Fibroblast of peridontal ligament (primary cell): ENCODE measurements at regions not wholly inside any gene's neighbourhood (a gene's known extent, or its start where the extent isn't known, plus 50 kb on each side); places are given as distances from the start of the nearest gene placed in this dataset.
A peak's percentile ranks its signal among the peaks of the same experiment; 100 is the strongest.

Experiments used
- DNase-seq: peaks from one replicate; pipeline ENCODE4 v3.0.0-alpha.2; 2010; ENCODE audit errors: extremely low read depth

DNA sequence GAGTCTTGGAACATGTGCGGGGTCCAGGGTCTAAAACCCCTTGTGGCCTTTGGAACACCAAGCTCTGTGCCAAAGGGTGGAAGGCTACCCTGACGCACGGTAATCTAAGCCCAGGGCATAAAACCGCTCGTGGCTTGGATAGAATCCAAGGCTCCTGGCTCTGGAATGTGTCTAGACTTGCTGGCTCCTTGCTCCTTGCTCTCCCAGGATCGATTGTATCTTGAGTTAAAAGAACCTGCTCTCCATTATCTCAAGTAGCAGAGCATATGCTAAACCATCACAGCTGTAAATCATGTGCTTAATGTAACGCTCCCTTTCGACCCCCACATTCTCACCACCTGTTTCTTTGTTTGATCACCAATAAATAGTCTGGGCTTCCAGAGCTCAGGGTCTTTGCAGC is 50.3 kb downstream of the TLCD4 start:
- DNase-seq, result peak; percentile 35

GRCh38 chr1:95168028-95168427 is 50.9 kb downstream of the TLCD4 start:
- no peak for DNase-seq

DNA sequence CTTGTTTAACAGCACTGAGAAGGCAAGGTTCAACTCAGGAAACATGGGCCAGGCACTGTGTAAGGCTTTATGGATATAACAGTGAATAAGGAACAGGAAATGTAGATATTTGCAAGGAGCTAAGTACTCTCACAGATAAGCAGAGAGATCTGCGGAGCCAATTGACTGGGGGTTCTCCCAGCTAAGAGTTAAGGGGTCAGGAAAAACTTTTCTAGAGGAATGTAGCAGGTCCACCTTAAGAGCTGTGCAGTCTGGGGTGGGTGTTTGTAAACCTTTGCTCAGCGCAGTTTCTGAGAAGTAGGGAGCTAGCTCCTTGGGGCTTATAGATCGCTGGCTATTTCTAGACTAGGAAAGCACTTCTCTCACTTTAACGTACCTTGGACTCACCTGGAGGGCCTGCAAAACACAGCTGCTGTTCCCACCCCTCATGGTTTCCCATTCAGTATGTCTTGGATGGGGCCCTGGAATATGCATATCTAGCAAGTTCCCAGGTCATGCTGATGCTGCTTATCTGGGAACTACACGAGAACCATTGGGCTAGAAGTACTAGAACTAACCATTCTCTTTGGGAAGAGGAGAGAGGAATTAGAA is 51.7 kb downstream of the TLCD4 start:
- DNase-seq, result no peak

- DNase-seq, result no peak
Measured at GRCh38 chr1:95169548-95169947, 52.4 kb downstream of the TLCD4 start.

DNA sequence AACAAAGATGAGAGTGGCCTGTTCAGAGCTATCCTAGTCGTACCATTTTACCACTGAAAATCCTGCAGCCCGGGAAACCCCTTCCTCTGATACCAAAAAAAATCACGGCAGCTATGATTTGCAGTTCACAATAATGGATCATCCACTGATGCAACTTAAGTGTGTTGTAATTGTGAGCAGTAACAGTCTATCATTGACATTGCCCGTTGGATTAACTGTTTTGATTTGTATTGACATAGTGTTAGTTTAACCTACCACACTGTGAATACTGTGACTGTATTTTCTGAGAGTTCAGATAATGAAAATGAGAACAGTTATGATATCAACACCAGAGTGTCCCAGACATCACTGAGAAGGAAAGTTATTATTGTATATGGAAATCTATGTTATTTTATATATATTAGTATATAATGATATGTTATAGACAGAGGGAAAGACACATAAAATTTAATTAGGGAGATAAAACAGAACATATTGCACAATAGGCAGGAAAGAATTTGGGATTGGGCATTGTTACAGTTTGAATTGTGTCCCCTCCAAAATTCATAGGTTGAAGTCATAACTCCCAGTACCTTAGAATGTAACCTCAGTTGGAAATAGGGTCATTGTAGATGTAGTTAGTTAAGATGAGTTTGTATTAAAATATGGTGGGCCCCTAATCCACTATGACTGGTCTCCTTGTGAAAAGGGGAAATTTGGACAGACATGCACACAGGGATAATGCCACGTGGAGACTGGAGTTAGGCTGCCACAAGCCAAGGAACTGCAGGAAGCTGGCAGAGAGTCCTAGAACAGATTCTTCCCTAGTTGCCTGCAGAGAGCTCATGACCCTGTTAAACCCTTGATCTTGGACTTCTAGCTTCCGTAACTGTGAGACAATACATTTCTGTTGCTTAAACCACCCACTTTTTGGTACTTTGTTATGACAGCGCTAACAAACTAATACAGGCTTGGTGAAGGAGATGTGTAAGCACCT is 54.4 kb downstream of the TLCD4 start:
- DNase-seq, result no peak

DNA sequence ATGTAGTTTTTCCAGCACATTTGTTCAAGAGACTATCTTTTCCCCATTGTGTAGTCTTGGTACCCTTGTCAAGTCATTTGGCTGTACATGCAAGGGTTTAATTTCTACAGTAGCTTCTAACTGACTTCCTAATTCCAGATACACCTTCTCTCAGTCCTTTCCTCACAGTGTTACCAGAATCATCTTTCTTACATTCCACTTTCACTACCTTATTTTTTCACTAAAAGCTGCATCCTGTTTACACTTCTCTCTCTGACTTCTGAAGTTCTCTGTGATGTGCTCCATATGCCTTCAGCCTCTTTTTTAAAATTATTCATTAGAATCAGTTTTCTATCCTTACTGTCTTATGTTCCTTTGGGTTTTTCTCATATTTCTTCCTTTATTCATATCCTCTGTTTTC is 57.1 kb upstream of the RWDD3 start:
- no peak for DNase-seq

GRCh38 chr1:95179205-95179986 is 54.6 kb upstream of the RWDD3 start:
- peak; percentile 20 for DNase-seq

DNA sequence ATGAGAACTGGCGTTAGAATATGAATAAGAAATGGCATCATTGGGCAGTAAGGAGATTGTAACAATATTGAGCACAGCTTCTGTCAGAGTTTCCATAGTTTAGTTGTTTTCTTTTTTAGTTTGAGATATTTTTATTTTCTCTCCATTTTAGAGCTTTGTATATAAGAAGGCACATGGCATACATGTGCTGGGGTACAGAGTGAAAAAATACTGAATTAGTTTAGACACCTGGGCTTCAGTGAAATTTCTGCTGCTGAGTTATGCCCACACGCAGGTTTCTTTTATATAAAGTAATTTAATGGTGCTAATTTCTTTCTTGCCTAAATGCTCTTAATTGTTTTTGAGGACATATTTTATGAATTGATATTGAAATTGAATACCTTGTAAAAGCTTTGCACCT is 53.6 kb upstream of the RWDD3 start:
- no peak for DNase-seq

- DNase-seq, result no peak
Measured at GRCh38 chr1:95181096-95181495, 52.9 kb upstream of the RWDD3 start.

- peak; percentile 36 for DNase-seq
Measured at GRCh38 chr1:95183952-95184351, 50.1 kb upstream of the RWDD3 start.
